OCI-LY1 (cell line): ENCODE measurements at regions not wholly inside any gene's neighbourhood (a gene's known extent, or its start where the extent isn't known, plus 50 kb on each side); places are given as distances from the start of the nearest gene placed in this dataset.

Experiments
- H2AFZ ChIP-seq: fragments of 200-600 bp; sonication (generic), shearing (Covaris generic); 2 replicates; pipeline ENCODE4 v1.6.0; 2014; ENCODE audit warnings: antibody characterized with exemption, mild to moderate bottlenecking, low read length
- H3F3A ChIP-seq: fragments of 200-600 bp; sonication (generic), shearing (Covaris generic); 2 replicates; pipeline ENCODE4 v1.6.0; 2014; ENCODE audit warnings: mild to moderate bottlenecking, antibody characterized with exemption, low read length, moderate library complexity; ENCODE audit not compliant: insufficient read depth
- H3K27ac ChIP-seq: fragments of 200-600 bp; sonication (generic); 2 replicates; pipeline ENCODE4 v1.5.1; 2014; ENCODE audit warnings: low read length, mixed run types, mild to moderate bottlenecking, low read depth; ENCODE audit not compliant: poor library complexity, severe bottlenecking
- H3K27me3 ChIP-seq: fragments of 200-600 bp; sonication (generic); 2 replicates; pipeline ENCODE4 v1.6.0; 2014; ENCODE audit warnings: antibody characterized with exemption, mild to moderate bottlenecking, low read length, moderate library complexity; ENCODE audit not compliant: insufficient read depth
- H3K36me3 ChIP-seq: fragments of 200-600 bp; sonication (generic); 2 replicates; pipeline ENCODE4 v1.6.1; 2014; ENCODE audit warnings: mild to moderate bottlenecking, antibody characterized with exemption, low read length, moderate library complexity, mixed read lengths; ENCODE audit not compliant: insufficient read depth
- H3K4me1 ChIP-seq: fragments of 200-600 bp; sonication (generic); 2 replicates; pipeline ENCODE4 v1.5.1; 2014; ENCODE audit warnings: mild to moderate bottlenecking, low read length, moderate library complexity; ENCODE audit not compliant: insufficient read depth, severe bottlenecking
- H3K4me2 ChIP-seq: fragments of 200-600 bp; sonication (generic), shearing (Covaris generic); 2 replicates; pipeline ENCODE4 v1.6.1; 2014; ENCODE audit warnings: low read length
- H3K4me3 ChIP-seq: fragments of 200-600 bp; sonication (generic); 2 replicates; pipeline ENCODE4 v1.5.1; 2014; ENCODE audit warnings: low read length, low read depth, mild to moderate bottlenecking, mixed read lengths; ENCODE audit not compliant: poor library complexity, severe bottlenecking
- H3K79me2 ChIP-seq: fragments of 200-600 bp; shearing (Covaris generic); 2 replicates; pipeline ENCODE4 v1.6.1; 2016; ENCODE audit warnings: mixed run types, low read length, mixed read lengths; ENCODE audit not compliant: insufficient read depth
- H3K9ac ChIP-seq: fragments of 200-600 bp; sonication (generic), shearing (Covaris generic); 2 replicates; pipeline ENCODE4 v1.6.1; 2014; ENCODE audit warnings: mild to moderate bottlenecking, low read length, mixed read lengths
- H3K9me2 ChIP-seq: fragments of 200-600 bp; sonication (generic), shearing (Covaris generic); 2 replicates; pipeline ENCODE4 v1.6.1; 2014; ENCODE audit warnings: low read depth, mild to moderate bottlenecking, low read length, mixed read lengths
- H3K9me3 ChIP-seq: fragments of 200-600 bp; shearing (Covaris generic); 2 replicates; pipeline ENCODE4 v1.6.1; 2014; ENCODE audit warnings: low read length, mixed read lengths
- H4K20me1 ChIP-seq: fragments of 200-600 bp; sonication (generic), shearing (Covaris generic); 2 replicates; pipeline ENCODE4 v1.6.0; 2016; ENCODE audit warnings: mild to moderate bottlenecking, low read length; ENCODE audit not compliant: insufficient read depth
- CTCF ChIP-seq: fragments of 200-600 bp; sonication (generic), shearing (Covaris generic); IDR thresholded peaks from 2 replicates; pipeline ENCODE4 v1.5.1; 2017; ENCODE audit warnings: mild to moderate bottlenecking, antibody characterized with exemption, low read length, moderate library complexity, mixed read lengths
- EZH2 ChIP-seq: fragments of 200-600 bp; sonication (generic), shearing (Covaris generic); IDR thresholded peaks from 2 replicates; pipeline ENCODE4 v1.8.0; 2017; ENCODE audit warnings: borderline replicate concordance, mixed run types, mild to moderate bottlenecking, antibody characterized with exemption, low read length, moderate library complexity, mixed read lengths

GRCh38 chr5:2902742-2903297, 151.3 kb upstream of the IRX2 start:
- no peak overlapping the region for H3K9ac ChIP-seq
- H3K27ac ChIP-seq = no peak overlapping the region
- H3K9me3 ChIP-seq = no peaks in the 10 kb centered on the region
- TF ChIP-seq CTCF (no peak), EZH2 (no peak)
- H3K4me3 ChIP-seq = no peak overlapping the region
- H3K4me2 ChIP-seq = no peak overlapping the region
- H3K36me3 ChIP-seq = no peaks in the 10 kb centered on the region
- no peaks in the 10 kb centered on the region for H3F3A ChIP-seq
- H4K20me1 ChIP-seq = no peaks in the 10 kb centered on the region
- no peaks in the 10 kb centered on the region for H3K79me2 ChIP-seq
- no peaks in the 10 kb centered on the region for H3K27me3 ChIP-seq
- no peaks in the 10 kb centered on the region for H3K4me1 ChIP-seq
- H2AFZ ChIP-seq = no peak overlapping the region
- H3K9me2 ChIP-seq = no peaks in the 10 kb centered on the region

GRCh38 chr5:2902186-2902585, 150.7 kb upstream of the IRX2 start:
- Histone ChIP-seq H3F3A (no peaks in the 10 kb centered on the region), H3K4me2 (no peak overlapping the region), H3K4me1 (no peaks in the 10 kb centered on the region), H3K9me2 (no peaks in the 10 kb centered on the region), H3K79me2 (no peaks in the 10 kb centered on the region), H3K9me3 (no peaks in the 10 kb centered on the region), H4K20me1 (no peaks in the 10 kb centered on the region), H3K9ac (no peak overlapping the region), H3K36me3 (no peaks in the 10 kb centered on the region), H3K4me3 (no peak overlapping the region), H3K27me3 (no peaks in the 10 kb centered on the region), H2AFZ (no peak overlapping the region), H3K27ac (no peak overlapping the region)
- TF ChIP-seq EZH2 = no peak
- no peak for TF ChIP-seq CTCF

- Histone ChIP-seq H3F3A (no peaks in the 10 kb centered on the region), H2AFZ (no peak overlapping the region), H3K4me1 (no peaks in the 10 kb centered on the region), H3K27ac (no peak overlapping the region), H3K9me2 (no peaks in the 10 kb centered on the region), H3K4me3 (no peak overlapping the region), H3K9ac (no peak overlapping the region), H3K4me2 (no peak overlapping the region), H3K9me3 (no peaks in the 10 kb centered on the region), H3K36me3 (no peaks in the 10 kb centered on the region), H4K20me1 (no peaks in the 10 kb centered on the region), H3K27me3 (no peaks in the 10 kb centered on the region), H3K79me2 (no peaks in the 10 kb centered on the region)
- no peak for TF ChIP-seq CTCF
- no peak for TF ChIP-seq EZH2
These were observed 150.0 kb upstream of the IRX2 start for GRCh38 chr5:2901511-2901910.
